HepG2 (cell line): ENCODE measurements at regions not wholly inside any gene's neighbourhood (a gene's known extent, or its start where the extent isn't known, plus 50 kb on each side); places are given as distances from the start of the nearest gene placed in this dataset.
"Not testable (repeated sequence)": the region's sequence is repeated elsewhere in the genome, so short reads cannot be mapped to it uniquely, and the experiment has no call there.

Experiments used
- ATAC-seq: fragments of 200-7000 bp; cut with Tn5 transposase; 3 replicates; pipeline ENCODE4 v1.9.1; 2020; ENCODE audit warnings: mild to moderate bottlenecking, moderate library complexity
- BruUV-seq: library from RNA; stranded (reverse); fragments of 400-500 nt; replicated peaks from 2 replicates; lab custom pipeline; 2021; lab: Mats Ljungman, UMichigan
- CTCF ChIA-PET: fragments of 300-600 bp; formaldehyde crosslinking; extraction: SDS; loops from one replicate; lab custom pipeline; 2021; ENCODE audit warnings: low total read pairs, inconsistent platforms, low intra/inter-chr PET ratio; lab: Yijun Ruan, JAX
- POLR2A ChIA-PET: fragments of 350-600 bp; sonication (Branson Sonifier 250); formaldehyde crosslinking; loops from one replicate; lab custom pipeline; 2020; ENCODE audit warnings: antibody characterized with exemption, inconsistent platforms; lab: Yijun Ruan, JAX
- DNase-seq: peaks from one replicate; pipeline ENCODE4 v3.0.0-alpha.2; 2015; ENCODE audit warnings: low spot score
- FAIRE-seq: peaks from 3 replicates; lab custom pipeline; 2011; peaks lifted over from hg19 to GRCh38; lab: Jason Lieb, UNC
- H2AFZ ChIP-seq: one replicate; pipeline ENCODE4 v1.6.1; 2011; ENCODE audit warnings: low read length, inconsistent platforms
- H3K27ac ChIP-seq: fragments of 300-600 bp; 3 replicates; pipeline ENCODE4 v1.8.0; 2011; ENCODE audit warnings: mixed run types, mild to moderate bottlenecking, mixed read lengths, low read length, inconsistent platforms; ENCODE audit not compliant: insufficient read depth; ENCODE audit errors: extremely low read length
- H3K27me3 ChIP-seq, 2 experiments: fragments of 200-600 bp in 1 of 2; 2 replicates in 1 of 2; 3 replicates in 1 of 2; pipeline versions ENCODE4 v1.6.0 to v1.8.0; 2011; ENCODE audit warnings: low read length in 2 of 2, mild to moderate bottlenecking in 2 of 2, moderate library complexity in 2 of 2, inconsistent platforms in 1 of 2; ENCODE audit not compliant: insufficient read depth in 2 of 2, control insufficient read depth in 1 of 2
- H3K36me3 ChIP-seq, 2 experiments: fragments of 200-600 bp in 1 of 2; replicated peaks in 1 of 2; 2 replicates in 1 of 2; 3 replicates in 1 of 2; pipeline versions ENCODE4 v1.5.1 to v1.8.0; 2011; ENCODE audit warnings: low read length in 2 of 2, inconsistent platforms in 1 of 2; ENCODE audit not compliant: insufficient read depth in 2 of 2, control insufficient read depth in 1 of 2
- H3K4me1 ChIP-seq: 2 replicates; pipeline ENCODE4 v1.5.1; 2012; ENCODE audit warnings: low read length, inconsistent platforms; ENCODE audit not compliant: insufficient read depth
- H3K4me2 ChIP-seq: 2 replicates; pipeline ENCODE4 v1.6.0; 2011; ENCODE audit warnings: low read depth, low read length, inconsistent platforms
- H3K4me3 ChIP-seq, 3 experiments: fragments of 200-600 bp in 1 of 3; sonication (generic), shearing (Covaris generic) in 1 of 3; replicated peaks in 1 of 3; 2 replicates each; pipeline ENCODE4 v1.5.1; 2011 to 2016; ENCODE audit warnings: low read length in 3 of 3, inconsistent platforms in 2 of 3, low read depth in 2 of 3, mild to moderate bottlenecking in 2 of 3, control low read depth in 1 of 3, mixed read lengths in 1 of 3; ENCODE audit not compliant: insufficient read depth in 1 of 3
- H3K79me2 ChIP-seq: one replicate; pipeline ENCODE4 v1.6.1; 2011; ENCODE audit warnings: low read length, inconsistent platforms; ENCODE audit not compliant: insufficient read depth
- H3K9ac ChIP-seq: 2 replicates; pipeline ENCODE4 v1.6.0; 2011; ENCODE audit warnings: mild to moderate bottlenecking, low read depth, low read length, inconsistent platforms; ENCODE audit not compliant: insufficient read depth
- H3K9me3 ChIP-seq: 2 replicates; pipeline ENCODE4 v1.5.1; 2012; ENCODE audit warnings: mild to moderate bottlenecking, low read length
- H4K20me1 ChIP-seq: 2 replicates; pipeline ENCODE4 v1.6.0; 2011; ENCODE audit warnings: inconsistent platforms, mild to moderate bottlenecking, low read length, moderate library complexity; ENCODE audit not compliant: insufficient read depth
- HINFP ChIP-seq: sonication (generic); formaldehyde crosslinking; IDR thresholded peaks from 2 replicates; pipeline ENCODE4 v1.4.0; 2020; ENCODE audit warnings: low read depth, mild to moderate bottlenecking, missing genetic modification reagents
- HNF1A ChIP-seq, 2 experiments: sonication (generic) in 1 of 2; formaldehyde crosslinking in 1 of 2; IDR thresholded peaks; 2 replicates each; pipeline versions ENCODE4 v1.4.0 to v1.6.1; 2016 to 2020; ENCODE audit warnings: borderline replicate concordance in 1 of 2, low read depth in 1 of 2, mild to moderate bottlenecking in 1 of 2, missing genetic modification reagents in 1 of 2
- KLF9 ChIP-seq: IDR thresholded peaks from 2 replicates; pipeline ENCODE4 v1.6.1; 2016; ENCODE audit warnings: low read depth
- ZNF350 ChIP-seq: sonication (generic); formaldehyde crosslinking; IDR thresholded peaks from 2 replicates; pipeline ENCODE4 v1.4.0; 2020; ENCODE audit warnings: mild to moderate bottlenecking, low read depth, missing genetic modification reagents, borderline replicate concordance
- WGBS: methylation state at CpG from one replicate; pipeline ENCODE4 v1.1.6; 2017; ENCODE audit warnings: low lambda C conversion rate; 5-methylcytosine and 5-hydroxymethylcytosine counted together
- in situ Hi-C: cut with HindIII; loops from 2 replicates; pipeline ENCODE4 v1.10.0; 2017; ENCODE audit warnings: low pct_unique_long_range_greater_than_20kb; ENCODE audit not compliant: extremely low pct_ligation_motif_present
- intact Hi-C: fragments of 100-400 bp; cut with micrococcal nuclease; formaldehyde crosslinking; loops from one replicate; pipeline ENCODE4 v1.10.0; 2022; ENCODE audit not compliant: unreplicated experiment

GRCh38 chrX:471281-471680, 84.6 kb upstream of the PPP2R3B start (continued):
- TF ChIP-seq HNF1A (IDR thresholded peaks at IDR 0.05; ENCODE audit: low read depth) (no peak), HNF1A (CRISPR knock-in tag; IDR thresholded peaks at IDR 0.05; ENCODE audit: borderline replicate concordance) (no peak), KLF9 (CRISPR knock-in tag) (no peak), ZNF350 (CRISPR knock-in tag) (no peak), HINFP (CRISPR knock-in tag) (no peak)

GRCh38 chrX:472275-472674, 85.6 kb upstream of the PPP2R3B start:
- POLR2A ChIA-PET, intact Hi-C loops, BruUV-seq, DNase-seq, FAIRE-seq, H3K4me3 ChIP-seq, H3K9ac ChIP-seq, H3K27ac ChIP-seq, in situ Hi-C loops, CTCF ChIA-PET, H4K20me1 ChIP-seq, H3K79me2 ChIP-seq, H2AFZ ChIP-seq, H3K36me3 ChIP-seq, H3K4me2 ChIP-seq, ATAC-seq, H3K9me3 ChIP-seq, H3K4me1 ChIP-seq: not testable (repeated sequence)
- 55% methylated on average over 9 of the region's 9 CpGs for WGBS
- peaks cover 0 to 23% of the 10 kb centered on the region in 2 experiments; a peak in 2 of 5 replicates for H3K27me3 ChIP-seq
